Peyer's patch (tissue), 4 donors: ENCODE measurements at regions not wholly inside any gene's neighbourhood (a gene's known extent, or its start where the extent isn't known, plus 50 kb on each side); places are given as distances from the start of the nearest gene placed in this dataset.

Source experiments
- CTCF ChIP-seq, 6 experiments: fragments of 450-650 bp in 4 of 6; fragments of 200-600 bp in 2 of 6; sonication (generic) in 1 of 6; IDR thresholded peaks; one replicate each; pipeline ENCODE4 v1.5.1; 2017 to 2019; ENCODE audit warnings: antibody characterized with exemption in 6 of 6, mild to moderate bottlenecking in 3 of 6, moderate library complexity in 1 of 6
- POLR2A ChIP-seq, 2 donors: fragments of 450-650 bp; IDR thresholded peaks; one replicate each; pipeline ENCODE4 v1.5.1; 2017; ENCODE audit warnings: antibody characterized with exemption in 2 of 2, mild to moderate bottlenecking in 2 of 2, moderate library complexity in 2 of 2

- TF ChIP-seq CTCF (IDR thresholded peaks at IDR 0.05) (no peak), POLR2A (IDR thresholded peaks at IDR 0.05) (no peak)
These were observed 1073.0 kb downstream of the BRD1 start for GRCh38 chr22:48754611-48755058.
